Mesothelial cell of epicardium (in vitro differentiated cells): ENCODE measurements at regions not wholly inside any gene's neighbourhood (a gene's known extent, or its start where the extent isn't known, plus 50 kb on each side); places are given as distances from the start of the nearest gene placed in this dataset.

Experiments used
- DNase-seq, 2 experiments: peaks; one replicate each; pipeline ENCODE4 v3.0.0; 2021; ENCODE audit warnings: low spot score in 2 of 2; ENCODE audit not compliant: unreplicated experiment in 2 of 2
- H3K27ac Mint-ChIP-seq: 2 replicates; pipeline ENCODE4 v1.8.0; 2021; ENCODE audit warnings: mixed read lengths
- H3K27me3 Mint-ChIP-seq: 2 replicates; pipeline ENCODE4 v1.8.0; 2021; ENCODE audit warnings: low read depth, mixed read lengths
- H3K36me3 Mint-ChIP-seq: 2 replicates; pipeline ENCODE4 v1.8.0; 2021; ENCODE audit warnings: mixed read lengths
- H3K4me1 Mint-ChIP-seq: 2 replicates; pipeline ENCODE4 v1.8.0; 2021; ENCODE audit warnings: mixed read lengths
- H3K4me3 Mint-ChIP-seq: 2 replicates; pipeline ENCODE4 v1.8.0; 2021; ENCODE audit warnings: mild to moderate bottlenecking, moderate library complexity, mixed read lengths
- H3K9me3 Mint-ChIP-seq: 2 replicates; pipeline ENCODE4 v1.8.0; 2021; ENCODE audit warnings: mixed read lengths
- CTCF ChIP-seq: fragments of 200-600 bp; sonication (generic); IDR thresholded peaks from one replicate; pipeline ENCODE4 v1.5.0; 2021; ENCODE audit warnings: antibody characterized with exemption; ENCODE audit not compliant: unreplicated experiment

GRCh38 chr21:43307677-43308070 lies 119.3 kb downstream of the SIK1 start:
- Mint-ChIP-seq H3K4me1 (peaks cover 29% of the 10 kb centered on the region), H3K36me3 (no peaks in the 10 kb centered on the region), H3K27ac (no peak overlapping the region), H3K4me3 (no peak overlapping the region), H3K9me3 (no peaks in the 10 kb centered on the region), H3K27me3 (no peaks in the 10 kb centered on the region)
- no peak for TF ChIP-seq CTCF
- no peak for DNase-seq

GRCh38 chr21:43306911-43307676 lies 119.8 kb downstream of the SIK1 start:
- no peak for DNase-seq
- TF ChIP-seq CTCF = no peak
- Mint-ChIP-seq H3K4me3 (no peak overlapping the region), H3K27ac (no peak overlapping the region), H3K36me3 (no peaks in the 10 kb centered on the region), H3K4me1 (peaks cover 24% of the 10 kb centered on the region), H3K27me3 (no peaks in the 10 kb centered on the region), H3K9me3 (no peaks in the 10 kb centered on the region)

- H3K9me3 Mint-ChIP-seq = no peaks in the 10 kb centered on the region
- DNase-seq = no peak
- no peaks in the 10 kb centered on the region for H3K27me3 Mint-ChIP-seq
- H3K36me3 Mint-ChIP-seq = no peaks in the 10 kb centered on the region
- peaks cover 18% of the 10 kb centered on the region for H3K4me1 Mint-ChIP-seq
- no peak for TF ChIP-seq CTCF
- no peak overlapping the region for H3K27ac Mint-ChIP-seq
- H3K4me3 Mint-ChIP-seq = no peak overlapping the region
These were observed 120.5 kb downstream of the SIK1 start for GRCh38 chr21:43306391-43306790.

- no peak for DNase-seq
- no peak for TF ChIP-seq CTCF
- no peaks in the 10 kb centered on the region for H3K9me3 Mint-ChIP-seq
- no peak overlapping the region for H3K27ac Mint-ChIP-seq
- peaks cover 16% of the 10 kb centered on the region for H3K4me1 Mint-ChIP-seq
- H3K36me3 Mint-ChIP-seq = no peaks in the 10 kb centered on the region
- H3K27me3 Mint-ChIP-seq = no peaks in the 10 kb centered on the region
- H3K4me3 Mint-ChIP-seq = no peak overlapping the region
These were observed 121.1 kb downstream of the SIK1 start for GRCh38 chr21:43305811-43306311.

GRCh38 chr21:43305336-43305665 lies 121.6 kb downstream of the SIK1 start:
- Mint-ChIP-seq H3K4me1 (peaks cover 15% of the 10 kb centered on the region), H3K4me3 (no peak overlapping the region), H3K27ac (no peak overlapping the region), H3K27me3 (no peaks in the 10 kb centered on the region), H3K36me3 (no peaks in the 10 kb centered on the region), H3K9me3 (no peaks in the 10 kb centered on the region)
- DNase-seq = no peak
- TF ChIP-seq CTCF = no peak
